Ishikawa (cell line): ENCODE measurements at regions not wholly inside any gene's neighbourhood (a gene's known extent, or its start where the extent isn't known, plus 50 kb on each side); places are given as distances from the start of the nearest gene placed in this dataset.

Source experiments
- EP300 ChIP-seq: IDR thresholded peaks from 2 replicates; pipeline ENCODE4 v1.6.1; 2012; ENCODE audit warnings: borderline replicate concordance
- RAD21 ChIP-seq: IDR thresholded peaks from 2 replicates; pipeline ENCODE4 v1.6.1; 2012; ENCODE audit warnings: low read depth
- ZBTB7A ChIP-seq: IDR thresholded peaks from 2 replicates; pipeline ENCODE4 v1.6.1; 2012; ENCODE audit warnings: low read depth

GRCh38 chr6:14265049-14266021 lies 147.8 kb downstream of the CD83 start:
- TF ChIP-seq RAD21: no peak
- no peak for TF ChIP-seq EP300
- TF ChIP-seq ZBTB7A: no peak
